HUDEP-2 (cell line): ENCODE measurements at regions not wholly inside any gene's neighbourhood (a gene's known extent, or its start where the extent isn't known, plus 50 kb on each side); places are given as distances from the start of the nearest gene placed in this dataset.

Experiments used
- DNase-seq, 76 experiments: peaks; one replicate each; lab custom pipeline; 2025; ENCODE audit not compliant: unreplicated experiment in 76 of 76; lab: John Stamatoyannopoulos, UW

- DNase-seq: no peak
Observed at GRCh38 chr21:36554411-36555157, 74.7 kb upstream of the CLDN14 start.

DNA sequence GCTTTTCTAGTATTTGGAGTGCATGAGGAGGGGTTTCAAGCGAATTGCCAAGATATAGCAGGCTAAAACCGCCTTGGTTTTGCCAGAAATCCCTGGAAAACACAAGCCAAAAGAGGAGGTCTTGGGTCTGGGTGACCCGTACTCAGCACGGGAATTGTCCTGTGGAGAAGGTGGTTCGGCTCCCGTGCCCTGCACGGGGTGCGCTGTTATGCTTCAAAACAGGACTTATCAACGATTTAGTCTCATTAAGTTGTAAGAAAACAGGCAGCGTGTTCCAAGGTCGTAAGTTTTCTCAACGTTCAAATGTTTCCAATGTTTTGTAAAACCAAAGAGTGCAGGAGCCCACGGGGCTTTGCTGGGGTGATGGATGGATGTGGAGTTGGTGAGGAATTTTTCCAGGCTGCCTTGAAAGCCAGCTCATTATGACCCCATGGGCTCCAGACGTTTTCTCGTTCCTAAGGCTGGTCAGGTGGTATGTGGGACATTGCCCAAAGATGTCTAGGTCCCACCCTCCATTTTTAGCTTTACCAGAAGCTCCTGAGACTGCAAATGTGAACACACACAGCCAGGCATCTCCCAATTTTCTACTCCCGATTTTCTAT, 75.4 kb upstream of the CLDN14 start:
- DNase-seq: no peak

GRCh38 chr21:36557316-36557715, 77.4 kb upstream of the CLDN14 start:
- no peak for DNase-seq

DNA sequence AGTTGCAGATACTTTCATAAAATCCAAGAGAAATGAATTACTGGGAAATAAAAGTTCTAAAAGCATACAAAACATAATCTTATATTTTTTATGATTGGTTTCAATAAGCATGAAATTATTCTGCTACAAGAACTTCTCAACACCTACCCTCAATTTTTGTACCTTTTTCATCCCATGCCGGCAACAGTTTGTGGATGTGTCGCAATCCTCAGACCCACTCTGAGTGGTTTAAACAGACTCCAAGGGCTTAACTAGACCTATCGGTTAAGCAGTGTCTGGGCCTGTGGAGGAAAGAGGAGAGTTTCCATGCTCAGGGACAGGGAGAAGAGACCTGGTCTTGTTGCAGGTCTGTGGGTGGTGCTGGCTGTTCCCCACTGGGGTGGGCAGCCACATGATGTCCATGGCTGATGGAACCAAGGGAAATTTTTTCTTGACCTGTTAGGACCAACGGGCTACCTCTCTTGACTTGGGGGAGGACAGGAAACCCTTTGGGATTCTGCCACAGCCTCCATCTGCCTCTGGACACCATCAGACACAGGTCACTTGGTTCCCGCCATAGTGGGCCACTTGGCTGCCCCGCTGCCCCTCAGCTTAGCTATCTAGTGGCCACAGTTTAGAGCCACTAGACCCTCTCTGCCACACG, 81.1 kb upstream of the CLDN14 start:
- DNase-seq: no peak

DNA sequence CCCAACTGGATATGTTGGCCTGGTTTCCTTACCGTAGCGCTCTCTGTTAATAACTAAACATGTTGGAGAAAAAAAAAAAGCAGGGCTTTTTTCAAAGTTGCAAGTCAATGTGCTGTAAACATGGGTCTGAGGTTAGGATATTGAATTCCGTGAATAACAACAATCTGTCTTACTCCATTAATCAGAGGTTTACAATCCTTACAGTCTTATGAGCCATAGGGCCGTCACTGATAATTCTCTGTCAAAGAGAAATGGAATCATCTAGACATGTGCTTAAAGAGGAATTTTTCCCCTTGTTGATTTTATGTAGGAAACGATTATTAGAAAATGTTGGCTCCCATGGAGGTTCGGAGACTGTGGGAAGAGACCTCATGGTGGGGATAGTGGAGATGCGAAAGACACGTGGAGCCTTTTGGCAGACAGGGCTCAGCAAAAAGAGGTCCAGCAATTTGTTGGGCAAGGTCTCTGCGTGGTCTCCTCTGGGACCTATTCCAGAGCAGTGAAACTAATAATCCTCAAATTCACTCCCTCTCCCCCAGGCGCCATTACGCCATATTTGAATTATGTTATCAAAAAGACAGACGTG, 83.5 kb upstream of the CLDN14 start:
- DNase-seq: no peak

GRCh38 chr21:36564647-36565046, 84.7 kb upstream of the CLDN14 start:
- DNase-seq: no peak

- DNase-seq: no peak
Observed at GRCh38 chr21:36565540-36565939, 85.6 kb upstream of the CLDN14 start.

DNA sequence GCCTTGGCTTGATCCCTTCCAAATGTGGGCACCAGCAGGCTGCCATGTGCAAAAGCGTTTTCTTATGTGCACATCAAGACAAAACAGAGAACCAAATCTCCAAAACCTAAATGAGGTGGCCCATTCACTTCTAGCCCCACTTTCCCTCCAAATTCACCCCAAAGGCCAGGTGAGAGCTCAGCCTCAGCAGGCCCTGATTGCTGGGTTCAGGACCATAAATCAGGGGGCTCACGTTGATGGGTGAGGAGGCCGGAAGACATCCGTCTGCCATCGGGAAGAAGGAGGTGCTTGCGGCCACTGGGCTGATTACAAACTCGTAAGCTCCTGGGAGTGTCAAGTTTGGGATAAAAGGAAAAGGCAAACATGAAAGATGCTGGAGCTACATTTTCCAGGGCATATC, 86.7 kb upstream of the CLDN14 start:
- DNase-seq: no peak

DNA sequence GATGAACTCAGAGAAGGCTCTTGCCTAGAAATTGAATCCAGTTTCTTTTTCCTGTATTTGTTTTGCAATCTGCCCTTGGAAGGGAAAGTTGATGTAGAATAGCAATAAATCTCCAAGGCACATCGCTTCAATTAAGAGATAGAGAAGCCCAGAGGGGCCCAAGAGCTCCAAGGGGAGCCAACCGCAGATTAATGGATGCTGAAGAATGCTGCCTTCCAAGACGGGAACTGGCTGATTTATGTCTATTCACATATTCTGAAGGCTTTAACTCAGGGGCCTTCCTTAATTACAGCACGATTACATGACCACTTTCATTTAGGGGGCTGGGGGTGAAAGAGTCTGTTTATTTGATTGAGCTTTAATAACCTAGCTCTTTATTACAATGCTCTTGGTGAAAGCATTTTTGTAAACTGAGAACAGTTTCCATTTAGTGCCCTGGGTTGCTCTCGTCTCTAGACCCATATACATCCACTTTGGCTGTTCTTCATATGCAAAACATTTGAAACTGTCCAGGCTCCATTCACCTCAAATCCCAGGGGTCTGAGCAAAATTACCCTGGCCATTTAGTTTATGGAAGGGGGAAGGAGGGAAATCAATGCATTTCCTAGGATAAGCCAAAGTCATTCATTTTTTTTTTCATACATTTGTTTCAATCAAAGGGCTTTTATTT, 87.4 kb upstream of the CLDN14 start:
- DNase-seq: no peak

- DNase-seq: no peak
Observed at GRCh38 chr21:36569511-36569910, 89.6 kb upstream of the CLDN14 start.

GRCh38 chr21:36571556-36571955, 91.6 kb upstream of the CLDN14 start:
- DNase-seq: no peak

DNA sequence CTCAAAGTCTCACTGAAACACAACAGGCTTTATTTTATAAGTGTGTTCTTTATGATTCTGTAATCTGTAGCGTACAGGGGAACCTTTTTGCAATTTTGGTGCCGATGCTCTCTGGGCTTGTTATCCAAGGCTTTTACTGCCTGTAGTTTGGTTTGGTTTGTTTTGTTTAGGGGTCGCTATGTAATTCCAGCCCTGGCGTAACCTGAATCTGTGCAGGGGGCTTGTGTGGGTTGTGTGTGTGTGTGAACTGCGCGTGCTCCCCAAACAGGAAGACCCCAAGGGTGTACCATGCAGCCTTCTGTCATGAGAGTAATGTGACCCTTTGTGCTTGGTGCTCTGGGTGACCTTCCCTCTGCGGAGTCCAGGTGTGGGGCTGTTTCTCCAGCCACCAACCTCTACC, 92.1 kb upstream of the CLDN14 start:
- no peak for DNase-seq

- peak in 46 of 76 experiments; percentile 8 to 83 (median 50) for DNase-seq
Observed at GRCh38 chr21:36575306-36575705, 95.4 kb upstream of the CLDN14 start.

GRCh38 chr21:36576441-36576840, 96.5 kb upstream of the CLDN14 start:
- DNase-seq: no peak

DNA sequence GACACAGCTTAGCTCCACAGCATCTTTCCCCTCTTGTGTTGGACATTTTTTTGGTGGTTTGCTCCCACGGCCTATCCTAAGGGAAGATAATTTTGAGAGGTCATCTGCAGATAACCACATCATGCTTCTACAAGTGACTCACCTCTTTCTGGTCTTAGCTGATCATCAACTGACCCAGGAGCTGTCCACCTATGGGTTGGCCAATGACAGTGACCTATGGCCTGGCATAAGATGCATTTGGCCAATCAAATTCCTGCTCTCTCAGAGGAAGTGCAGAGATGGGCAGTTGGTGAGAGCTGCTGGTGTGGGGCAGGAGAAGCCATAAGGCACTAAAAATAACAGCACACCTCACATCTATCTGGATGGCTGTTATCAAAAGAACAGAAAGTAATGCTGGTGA, 100.0 kb upstream of the CLDN14 start:
- DNase-seq: no peak

- no peak for DNase-seq
Observed at GRCh38 chr21:36582271-36582670, 102.3 kb upstream of the CLDN14 start.

GRCh38 chr21:36583591-36583990, 103.7 kb upstream of the CLDN14 start:
- no peak for DNase-seq

- DNase-seq: peak in 7 of 76 experiments; percentile 5 to 41 (median 18)
Observed at GRCh38 chr21:36584980-36585940, 105.3 kb upstream of the CLDN14 start.

DNA sequence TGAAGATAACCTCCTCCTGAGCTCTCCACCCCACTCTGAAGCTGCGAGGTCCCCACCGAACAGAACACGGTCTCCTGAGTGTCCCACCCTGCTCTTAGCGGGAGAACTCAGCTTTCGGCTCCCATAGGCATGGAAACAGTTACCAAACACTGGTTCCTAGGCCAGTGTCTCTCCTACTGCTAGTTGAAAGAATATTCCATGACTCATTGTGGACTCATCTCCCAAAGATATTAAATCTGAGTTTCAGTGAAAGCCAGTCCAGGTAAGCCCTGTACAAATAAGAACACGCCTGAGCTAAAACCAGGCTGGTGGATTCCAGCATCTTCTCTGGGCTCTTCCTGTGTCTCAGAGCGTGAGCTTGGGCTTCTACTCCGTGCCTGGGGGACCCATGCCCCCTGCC, 107.5 kb upstream of the CLDN14 start:
- DNase-seq: no peak
